Hypothalamus (tissue), 51 donors: ENCODE measurements at regions not wholly inside any gene's neighbourhood (a gene's known extent, or its start where the extent isn't known, plus 50 kb on each side); places are given as distances from the start of the nearest gene placed in this dataset.

Experiments used
- DNase-seq, 51 donors: peaks; one replicate each; lab custom pipeline; 2025; lab: John Stamatoyannopoulos, UW

DNA sequence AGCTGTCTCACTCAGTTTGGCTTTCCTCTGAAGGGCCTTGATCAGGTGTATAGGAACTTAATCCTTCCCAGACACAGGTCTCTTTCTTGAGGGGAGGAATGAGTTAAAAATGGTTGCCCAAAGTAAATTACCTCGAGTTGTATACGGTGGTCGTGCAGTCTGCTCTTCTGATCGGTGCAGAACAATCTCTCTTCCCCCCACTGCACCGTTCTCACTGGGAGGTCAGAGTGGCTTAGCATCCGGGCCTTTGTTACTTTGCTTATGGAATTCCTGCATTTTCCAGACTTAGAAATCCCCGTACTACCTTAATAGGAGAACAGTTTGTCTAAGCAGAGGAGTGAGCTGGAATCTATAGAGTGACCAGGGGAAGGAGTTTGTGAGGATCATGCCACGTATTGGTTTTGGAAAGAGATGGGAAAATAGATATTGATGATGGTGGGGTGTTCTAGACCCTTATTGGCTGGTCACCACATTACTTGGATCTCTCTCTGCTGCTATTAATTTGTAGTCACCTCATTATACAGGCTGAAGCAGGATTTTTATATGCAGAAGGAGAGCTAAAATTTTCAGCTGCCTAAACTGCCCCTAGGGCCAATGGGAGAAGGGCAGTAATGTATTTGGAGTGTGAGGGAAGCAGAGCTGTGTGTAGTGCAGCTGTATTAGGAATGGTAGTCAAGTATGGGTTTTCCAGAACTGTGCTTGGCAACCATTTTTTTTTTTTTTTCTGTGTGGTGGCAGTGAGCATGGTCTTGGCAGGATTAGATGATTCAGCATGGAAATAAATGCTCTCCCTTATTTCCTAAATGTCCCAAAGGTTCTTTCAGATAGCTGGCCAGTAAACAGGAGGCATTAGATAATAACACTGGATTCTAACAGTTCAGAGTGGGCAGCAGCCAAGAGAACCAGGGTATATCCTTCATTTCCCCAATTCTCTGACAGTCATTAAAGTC is 81.5 kb downstream of the NDUFS5 start:
- peak in 7 of 51 donors; percentile 19 to 56 (median 25) for DNase-seq

DNA sequence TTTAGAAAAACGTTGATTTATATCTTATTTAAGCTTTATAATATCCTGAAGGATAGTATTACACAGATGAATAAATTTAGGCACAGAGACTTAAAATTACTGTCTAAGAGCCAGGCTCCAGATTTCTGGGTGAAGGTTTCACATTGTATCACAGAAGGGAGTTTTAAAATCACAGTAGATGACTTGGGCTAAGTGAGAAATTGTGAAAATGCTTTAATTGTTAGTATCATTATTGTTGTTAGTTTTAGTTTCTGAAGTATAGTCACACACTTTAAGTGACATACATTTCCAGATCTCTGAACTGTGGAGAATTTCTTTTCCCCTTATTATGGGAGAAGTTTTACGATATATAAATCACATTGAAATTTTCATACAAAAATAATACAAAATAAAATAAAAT is 83.5 kb downstream of the NDUFS5 start:
- DNase-seq = no peak

DNA sequence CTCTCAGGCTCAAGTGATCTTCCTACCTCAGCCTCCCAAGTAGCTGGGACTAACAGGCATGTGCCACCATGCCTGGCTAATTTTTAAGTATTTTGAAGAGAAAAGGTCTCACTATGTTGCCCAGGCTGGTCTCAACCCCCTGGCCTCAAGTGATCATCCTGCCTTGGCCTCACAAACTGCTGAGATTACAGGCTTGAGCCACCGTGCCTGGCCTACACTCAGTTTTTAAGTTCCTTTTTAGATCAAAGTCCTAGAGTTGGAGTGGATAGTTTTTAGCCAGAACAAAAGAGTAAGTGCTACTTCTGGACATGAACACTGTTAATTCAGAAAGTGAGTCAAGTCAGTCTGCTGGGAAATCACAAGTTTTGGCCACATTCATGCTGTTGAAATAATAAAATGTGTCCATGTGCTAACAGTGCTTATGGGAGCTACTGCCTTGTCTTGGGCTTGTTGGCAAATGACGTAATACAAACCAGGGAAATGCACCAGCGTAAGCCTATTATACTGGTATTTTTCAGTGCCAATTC is 84.2 kb downstream of the NDUFS5 start:
- DNase-seq = peak in 8 of 51 donors; percentile 17 to 36 (median 28)

DNA sequence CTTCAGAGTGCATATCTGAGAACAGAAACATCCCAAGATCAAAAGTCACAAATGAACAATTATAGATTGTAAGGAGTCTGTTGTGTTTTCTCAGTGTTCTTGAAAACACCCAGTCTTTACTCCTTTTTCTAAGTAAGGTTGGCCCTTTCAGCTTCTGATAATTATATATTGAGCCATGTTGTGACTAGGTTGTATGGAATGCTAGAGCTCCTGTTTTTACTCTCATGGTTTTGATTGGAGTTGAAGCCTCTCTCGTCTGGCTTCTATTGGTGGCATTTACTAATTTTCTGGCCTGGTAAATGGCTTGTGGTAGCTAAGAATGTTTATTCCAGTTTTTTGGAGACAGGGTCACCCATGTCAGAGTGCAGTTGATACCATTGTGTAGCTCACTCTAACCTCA is 84.7 kb downstream of the NDUFS5 start:
- no peak for DNase-seq

DNA sequence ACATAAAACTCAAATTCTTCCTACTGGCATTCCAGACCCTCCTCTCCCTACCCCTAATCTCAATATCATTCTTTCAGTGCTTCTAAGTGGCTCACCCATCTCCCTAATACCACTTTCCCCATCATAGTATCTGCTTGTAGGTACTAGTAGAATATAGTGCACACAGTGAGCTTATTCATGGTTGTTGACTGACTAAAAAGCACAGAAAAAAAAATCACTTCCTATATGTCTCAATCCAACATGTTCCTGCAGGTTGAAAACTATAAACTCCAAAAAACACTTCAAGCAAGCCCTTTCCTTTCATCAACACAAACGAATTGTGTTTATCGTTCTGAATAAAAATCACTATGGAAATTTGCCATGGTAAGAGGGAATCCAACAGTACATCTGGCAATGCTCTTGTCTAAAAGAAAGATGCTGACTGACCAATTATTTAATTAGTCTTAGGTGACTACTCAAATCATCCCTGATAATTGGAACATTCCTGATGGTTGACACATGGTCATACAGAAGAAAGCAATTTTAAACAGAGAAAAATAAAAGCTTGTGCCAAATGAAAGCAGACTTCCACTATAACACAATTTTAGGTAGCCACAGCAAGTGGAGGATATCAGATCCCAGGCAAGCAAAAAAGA is 87.1 kb downstream of the NDUFS5 start:
- DNase-seq = no peak

DNA sequence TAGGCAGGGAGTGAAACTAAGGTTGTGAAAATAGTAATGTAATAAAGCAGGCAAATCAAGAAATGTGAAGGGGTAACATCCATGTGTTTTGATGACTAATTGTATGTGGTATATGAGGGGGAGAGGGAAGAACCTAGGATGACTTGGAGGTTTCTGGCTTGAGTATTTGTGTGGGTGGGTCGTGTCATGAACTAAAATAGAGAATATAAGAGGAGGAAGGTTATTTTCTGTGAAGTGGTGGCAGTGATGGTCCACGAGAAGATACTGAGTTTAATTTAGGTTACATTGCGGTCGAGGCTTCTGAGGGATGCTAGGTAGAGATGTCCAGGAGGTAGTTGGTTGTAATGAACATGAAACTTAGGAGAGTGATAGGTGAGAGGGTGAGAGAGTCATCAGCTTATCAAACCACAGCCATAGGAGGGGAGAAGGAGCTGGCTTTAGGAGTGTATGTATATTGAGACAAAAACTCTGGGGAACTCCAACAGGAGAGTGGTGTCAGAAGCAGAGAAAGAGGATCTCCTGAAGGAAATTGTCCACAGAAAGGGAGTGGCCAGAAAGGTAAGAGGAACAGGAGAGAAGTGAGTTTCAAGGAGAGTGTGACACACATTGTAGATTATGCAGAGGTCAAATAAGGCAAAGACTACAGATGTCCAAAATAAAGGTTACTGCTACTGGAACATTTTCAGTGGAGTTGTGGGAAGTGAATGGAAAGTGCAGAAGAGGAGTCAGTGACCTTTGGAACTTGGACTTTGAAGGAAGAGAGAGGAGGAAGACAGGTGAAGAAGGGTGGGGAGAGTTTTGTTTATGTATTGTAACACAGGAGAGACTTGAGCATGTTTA is 89.0 kb upstream of the MACF1 start:
- no peak for DNase-seq

DNA sequence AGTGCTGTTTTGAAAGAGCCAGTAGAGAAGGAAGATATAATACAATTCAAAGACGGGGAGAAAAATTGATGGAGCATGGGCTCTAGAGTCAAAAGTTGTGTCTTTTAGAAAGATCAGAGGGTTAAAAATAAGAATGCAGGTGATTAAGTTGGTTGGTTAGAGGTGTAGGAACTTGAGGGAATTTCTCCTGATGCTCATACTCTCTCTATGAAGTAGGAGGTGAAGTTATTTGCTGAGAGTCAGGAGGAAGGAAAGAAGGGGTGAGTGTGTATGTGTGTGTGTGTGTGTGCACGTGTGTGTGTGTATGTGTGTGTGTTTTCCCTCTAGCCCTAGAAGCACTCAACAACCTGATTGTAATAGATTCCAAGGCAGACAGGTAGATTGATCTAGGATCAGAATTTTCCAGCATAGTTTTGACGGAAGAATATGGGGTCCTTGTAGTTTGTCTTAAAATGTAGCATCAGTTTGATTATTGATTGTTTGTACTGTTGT is 88.3 kb upstream of the MACF1 start:
- no peak for DNase-seq

DNA sequence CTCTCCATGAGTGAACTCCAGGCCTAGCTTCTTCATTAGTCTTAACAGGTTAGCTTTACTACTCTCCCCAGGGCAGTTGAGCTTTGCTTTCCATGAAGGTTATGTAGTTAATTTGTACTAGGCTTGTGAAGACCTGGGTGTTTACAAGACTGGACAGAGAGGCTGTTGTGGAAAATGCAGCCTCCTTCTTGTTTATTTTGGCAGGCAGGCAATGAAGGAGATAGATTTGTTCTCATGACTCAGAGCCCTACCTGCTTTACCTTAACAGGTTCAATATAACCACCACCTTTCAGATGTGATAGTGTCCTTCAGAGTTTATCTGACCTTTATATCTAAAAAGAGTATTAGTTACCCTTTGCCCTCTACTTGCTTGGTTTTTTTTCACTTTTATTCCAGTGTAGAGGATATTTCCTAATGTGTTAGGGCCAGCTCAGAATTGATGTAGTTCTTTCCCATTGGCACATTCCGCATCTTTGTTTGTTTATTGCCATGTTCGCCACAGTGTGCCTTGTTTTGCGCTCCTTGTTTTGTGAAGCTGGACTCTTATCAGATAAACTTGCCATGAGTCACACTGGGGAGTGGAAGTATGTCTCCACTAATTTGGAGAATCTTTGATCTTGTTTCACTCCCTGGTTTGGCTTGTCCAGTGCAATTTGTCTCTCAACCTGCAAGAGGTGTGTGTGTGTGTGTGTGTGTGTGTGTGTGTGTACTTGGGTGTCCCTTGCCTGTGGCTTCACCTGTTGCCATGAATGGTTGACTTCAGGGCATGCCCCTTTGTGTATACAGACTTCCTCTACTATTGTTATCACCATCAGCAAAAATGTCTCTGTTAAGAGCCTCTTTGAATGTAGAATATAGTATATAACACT is 87.4 kb upstream of the MACF1 start:
- DNase-seq = no peak

DNA sequence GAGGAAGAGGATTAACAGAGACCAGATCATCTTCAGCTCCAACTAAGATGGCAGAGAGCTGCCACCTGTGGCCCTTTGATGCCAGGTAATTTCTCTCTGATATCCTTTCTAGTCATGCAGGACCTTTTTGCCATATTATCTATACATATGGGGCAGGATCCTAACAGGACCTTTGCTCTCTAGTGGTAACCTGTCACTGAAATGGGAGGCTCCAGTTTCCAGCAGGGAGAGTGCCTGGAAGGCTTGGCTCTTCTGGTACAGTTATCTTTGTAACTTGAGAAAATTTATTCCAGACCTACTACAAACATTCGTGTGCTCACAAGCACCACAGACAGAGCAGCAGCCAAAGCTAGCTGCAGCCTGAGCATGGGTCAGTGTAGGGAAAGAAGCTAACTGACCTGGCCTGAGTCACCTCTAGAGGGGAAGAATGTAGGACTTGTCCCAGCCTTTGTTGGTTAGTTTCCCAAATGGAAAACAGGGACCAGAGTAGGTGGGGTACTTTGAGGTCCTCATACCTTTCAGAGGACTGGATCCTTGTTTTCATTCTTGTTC is 86.5 kb upstream of the MACF1 start:
- no peak for DNase-seq

DNA sequence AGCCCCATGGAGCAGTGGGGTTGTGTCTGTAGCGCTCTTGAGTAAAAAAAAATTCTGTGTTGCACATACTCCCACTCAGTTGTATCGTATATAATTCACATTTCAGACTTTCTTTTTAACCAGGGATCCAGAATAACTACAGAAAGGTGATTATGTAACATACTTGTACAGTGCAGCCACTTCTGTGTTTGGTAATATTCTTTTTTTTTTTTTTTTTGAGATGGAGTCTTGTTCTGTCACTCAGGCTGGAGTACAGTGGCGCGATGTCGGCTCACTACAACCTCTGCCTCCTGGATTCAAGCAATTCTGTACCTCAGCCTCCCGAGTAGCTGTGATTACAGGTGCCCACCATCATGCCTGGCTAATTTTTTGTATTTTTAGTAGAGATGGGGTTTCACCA is 82.4 kb upstream of the MACF1 start:
- DNase-seq = no peak

DNA sequence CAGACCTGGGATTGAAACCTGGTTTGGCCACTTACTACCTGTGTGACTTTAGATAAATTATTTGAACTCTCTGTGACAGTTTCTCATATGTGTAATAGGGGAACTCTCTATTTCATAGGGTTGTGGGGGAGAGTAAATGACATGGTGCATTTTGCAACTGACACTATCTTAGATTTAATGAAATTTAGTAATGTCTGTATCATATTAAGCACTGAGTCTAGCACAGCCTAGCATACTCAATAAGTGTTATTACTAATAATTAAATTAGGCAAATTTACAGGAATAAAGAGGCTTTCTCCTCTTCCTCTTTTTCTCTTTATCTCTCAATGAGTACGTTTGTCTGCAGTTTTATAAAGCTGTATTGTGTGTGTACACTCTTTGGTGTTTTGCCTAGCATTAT is 80.2 kb upstream of the MACF1 start:
- no peak for DNase-seq

DNA sequence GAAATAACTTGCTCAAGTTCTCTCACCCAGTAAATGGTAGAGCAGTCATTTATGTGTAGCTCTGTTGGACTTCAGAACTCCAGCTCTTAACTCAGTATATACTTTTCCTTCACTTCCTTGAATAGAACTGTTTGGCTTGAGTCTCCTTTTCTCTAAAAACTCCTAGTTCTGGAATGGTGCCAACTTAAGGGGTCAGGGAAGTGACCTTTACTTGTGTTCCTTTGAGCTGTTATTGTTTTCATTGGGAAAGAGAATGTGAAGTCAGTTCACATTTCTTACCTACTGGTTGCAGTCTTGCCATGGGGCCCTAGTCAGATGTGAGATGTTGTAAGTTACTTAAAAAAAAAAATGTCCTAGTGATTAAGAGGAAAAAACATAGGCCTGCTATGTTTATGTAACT is 77.0 kb upstream of the MACF1 start:
- DNase-seq = no peak

DNA sequence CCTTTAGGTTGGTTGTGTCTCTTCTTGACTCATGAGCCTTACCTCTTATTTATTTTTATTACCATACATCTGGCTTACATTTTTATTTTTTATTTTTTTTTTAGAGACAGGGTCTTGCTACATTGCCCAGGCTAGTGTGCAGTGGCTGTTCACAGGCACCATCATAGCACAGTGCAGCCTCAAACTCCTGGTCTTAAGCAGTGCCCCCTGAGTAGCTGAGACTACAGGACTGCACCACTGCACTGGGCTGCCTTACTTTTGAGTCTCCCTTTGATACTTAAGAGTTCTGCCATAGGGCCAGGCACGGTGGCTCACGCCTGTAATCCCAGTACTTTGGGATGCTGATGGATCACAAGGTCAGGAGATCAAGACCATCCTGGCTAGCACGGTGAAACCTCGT is 76.4 kb upstream of the MACF1 start:
- DNase-seq = no peak

DNA sequence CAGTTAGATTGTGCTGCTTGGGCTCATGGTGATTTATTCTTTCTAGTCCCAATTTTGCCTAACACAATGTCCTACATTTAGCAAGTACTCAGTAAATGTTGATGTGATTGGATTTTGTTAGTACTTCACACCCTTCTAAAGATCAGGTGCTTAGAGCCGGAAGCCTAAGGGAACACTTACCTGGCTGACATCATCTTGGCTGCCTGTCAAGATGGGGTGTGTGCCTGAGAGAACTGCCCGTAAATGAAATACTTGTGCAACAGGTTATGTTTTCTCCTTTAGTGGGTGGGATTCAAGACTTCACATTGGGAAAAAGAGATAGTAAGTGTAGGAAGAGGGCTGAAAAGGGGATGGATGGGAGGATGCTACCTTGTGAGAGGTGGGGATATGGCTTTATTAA is 75.5 kb upstream of the MACF1 start:
- DNase-seq = no peak

DNA sequence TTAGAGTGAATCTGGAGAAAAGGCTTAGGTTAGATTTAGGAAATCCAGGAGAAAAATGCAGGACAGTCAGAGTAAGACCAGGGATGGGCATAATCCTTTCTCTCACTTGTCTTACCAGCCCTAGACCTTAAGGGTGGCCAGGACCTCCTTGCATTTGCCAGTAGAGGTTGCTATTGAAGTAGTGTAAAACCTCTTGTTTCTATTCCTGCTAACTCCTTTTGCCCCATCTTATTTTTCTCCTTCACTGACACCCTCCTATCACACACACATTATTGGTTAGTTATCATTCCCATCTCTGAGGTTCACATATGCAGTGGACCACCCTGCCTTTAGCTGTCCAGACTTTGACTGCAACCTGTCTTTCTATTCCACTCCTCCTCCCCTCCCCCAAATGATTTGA is 75.0 kb upstream of the MACF1 start:
- DNase-seq = no peak

DNA sequence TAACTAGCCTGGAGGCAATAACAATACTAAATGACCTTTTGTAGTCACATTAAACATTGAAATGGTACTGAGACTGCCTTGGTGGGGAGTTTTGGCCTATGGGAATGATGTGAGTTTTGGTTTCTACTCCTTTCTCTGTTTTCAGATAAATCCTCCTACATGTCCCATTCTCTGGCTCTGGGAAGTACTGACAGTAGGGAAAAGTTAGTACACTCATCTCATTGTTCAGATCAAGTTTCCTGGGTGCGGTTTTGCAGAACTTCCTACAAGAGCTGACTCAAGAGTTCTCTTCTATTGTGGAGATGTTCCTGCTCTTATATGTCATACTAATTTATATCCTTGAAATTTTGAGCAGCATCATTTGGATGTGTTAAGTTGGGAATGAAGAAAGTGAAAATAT is 74.2 kb upstream of the MACF1 start:
- DNase-seq = no peak

DNA sequence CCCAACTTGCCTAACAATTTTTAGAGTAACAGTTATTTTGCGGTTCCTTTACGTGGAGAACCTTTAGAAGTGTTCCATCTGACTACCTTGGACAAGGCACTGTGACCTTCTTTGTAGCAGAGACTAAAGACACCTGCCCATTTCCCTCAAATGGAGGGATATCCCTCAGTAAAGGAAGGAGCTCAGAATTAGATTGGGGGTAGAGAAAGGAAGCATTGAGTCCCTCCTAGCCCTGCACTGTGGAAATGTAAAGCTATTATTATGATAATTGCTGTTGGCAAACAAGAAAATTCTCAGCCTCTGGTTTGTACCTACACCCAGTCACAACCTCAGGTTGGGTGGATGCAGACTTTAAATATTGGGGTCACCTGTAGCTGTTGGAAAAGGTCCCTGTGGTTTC is 72.6 kb upstream of the MACF1 start:
- no peak for DNase-seq

DNA sequence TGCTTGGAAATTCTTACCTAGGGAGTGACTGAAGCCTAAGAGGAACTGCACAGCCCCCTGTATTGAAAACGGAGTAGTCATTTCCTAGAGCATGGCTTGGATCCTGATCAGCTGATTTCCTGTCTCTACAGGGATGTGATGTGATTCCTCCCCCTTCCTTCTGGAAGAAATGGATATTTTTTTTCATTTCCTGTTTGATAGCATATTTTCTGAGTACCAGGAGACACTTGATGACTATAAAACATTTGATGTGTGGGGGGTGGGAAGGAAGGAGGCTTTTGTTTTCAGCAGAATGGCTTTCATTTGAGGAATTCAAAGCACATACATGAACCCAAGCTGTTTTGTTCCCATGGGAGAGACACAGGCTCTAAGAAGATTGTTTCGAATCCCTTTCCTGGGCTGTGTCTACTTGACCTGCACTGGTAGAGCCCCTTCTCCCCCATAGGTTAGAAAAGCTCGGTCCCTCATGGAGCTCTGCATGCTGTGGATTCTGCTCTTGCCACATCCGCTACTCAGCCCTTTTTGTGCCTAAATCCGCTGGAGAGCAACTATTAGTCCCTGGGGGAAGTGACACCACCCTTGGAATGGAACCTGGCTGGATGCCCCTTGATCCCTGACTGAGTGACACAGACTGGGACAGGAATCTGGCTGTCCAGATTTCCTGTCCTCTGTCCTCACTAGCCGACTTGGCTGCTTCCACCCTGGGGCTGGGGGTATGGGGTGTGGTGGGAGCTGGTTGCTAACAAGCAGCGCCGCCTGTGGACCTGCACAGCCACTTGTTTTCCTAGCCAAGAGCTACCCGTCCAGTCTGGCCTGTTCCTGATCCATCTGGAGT is 71.8 kb upstream of the MACF1 start:
- DNase-seq = peak in 36 of 51 donors; percentile 3 to 78 (median 32)

DNA sequence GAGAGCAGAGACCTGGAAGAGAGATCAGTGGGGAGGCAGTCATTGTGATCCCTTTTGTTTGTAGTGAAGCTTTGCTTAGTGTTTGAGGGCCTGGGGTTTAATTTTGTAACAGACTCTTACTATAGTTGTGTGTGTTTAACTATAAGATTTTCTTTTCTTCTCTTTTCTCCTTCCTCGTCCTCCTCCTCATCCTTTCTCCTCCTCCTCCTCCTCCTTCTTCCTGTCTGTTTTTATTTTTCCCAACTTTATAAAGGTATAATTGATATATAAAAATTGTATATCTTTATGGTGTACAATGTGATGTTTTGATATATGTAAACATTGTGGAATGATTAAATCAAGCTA is 71.2 kb upstream of the MACF1 start:
- DNase-seq = no peak
